ENCODE measurements at regions not wholly inside any gene's neighbourhood (a gene's known extent, or its start where the extent isn't known, plus 50 kb on each side); places are given as distances from the start of the nearest gene placed in this dataset.
"Not testable (repeated sequence)": the region's sequence is repeated elsewhere in the genome, so short reads cannot be mapped to it uniquely, and the experiment has no call there.

DNA sequence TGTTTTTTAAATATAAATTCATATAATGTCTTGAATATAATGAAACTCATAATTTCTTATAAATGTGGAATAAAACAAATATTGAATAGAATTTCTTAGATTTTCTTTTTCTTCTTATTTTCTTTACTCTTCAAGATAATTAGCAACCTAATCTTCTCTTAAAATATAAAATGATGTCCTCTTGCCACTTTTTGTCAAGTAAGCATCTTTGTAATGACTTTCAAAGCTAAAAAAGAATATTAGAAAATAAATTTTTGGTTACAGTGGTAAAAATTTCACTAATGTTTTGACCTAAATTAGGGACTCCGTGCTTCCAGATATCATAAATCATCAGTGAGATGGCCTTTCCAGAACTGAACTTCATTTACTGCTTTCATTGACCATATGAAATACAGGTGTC is 846.4 kb downstream of the FRK start:
- H3K4me1 Mint-ChIP-seq: no peaks in the 10 kb centered on the region

GRCh38 chr6:115203381-115203780 is 857.3 kb downstream of the FRK start:
- Mint-ChIP-seq H3K4me1 (no peaks in the 10 kb centered on the region), H3K27ac (ENCODE audit: low read depth) (no peak overlapping the region), H3K27me3 (no peaks in the 10 kb centered on the region), H3K9me3 (peaks cover 19% of the 10 kb centered on the region), H3K36me3 (ENCODE audit: insufficient read depth) (no peaks in the 10 kb centered on the region), H3K4me3 (no peak overlapping the region)
- DNase-seq (ENCODE audit: low spot score in 2 of 2) (no peak), ATAC-seq (replicated peaks; ENCODE audit: extremely low read depth, poor library complexity, severe bottlenecking) (no peak)

More for the DNA sequence above, 846.4 kb downstream of the FRK start:
- peaks cover 15% of the 10 kb centered on the region for H3K9me3 Mint-ChIP-seq
- H3K27ac Mint-ChIP-seq (ENCODE audit: low read depth): no peak overlapping the region
- no peaks in the 10 kb centered on the region for H3K27me3 Mint-ChIP-seq
- H3K36me3 Mint-ChIP-seq (ENCODE audit: insufficient read depth): no peaks in the 10 kb centered on the region
- ATAC-seq (replicated peaks; ENCODE audit: extremely low read depth, poor library complexity, severe bottlenecking): no peak
- DNase-seq (ENCODE audit: low spot score in 2 of 2): no peak
- no peak overlapping the region for H3K4me3 Mint-ChIP-seq

GRCh38 chr6:115194981-115195638 is 852.3 kb upstream of the HS3ST5 start:
- Mint-ChIP-seq H3K4me3 (no peak overlapping the region), H3K36me3 (ENCODE audit: insufficient read depth) (no peaks in the 10 kb centered on the region), H3K4me1 (no peaks in the 10 kb centered on the region), H3K9me3 (peaks cover 19% of the 10 kb centered on the region), H3K27ac (ENCODE audit: low read depth) (no peak overlapping the region), H3K27me3 (no peaks in the 10 kb centered on the region)
- DNase-seq (ENCODE audit: low spot score in 2 of 2) (no peak), ATAC-seq (replicated peaks; ENCODE audit: extremely low read depth, poor library complexity, severe bottlenecking) (no peak)

DNA sequence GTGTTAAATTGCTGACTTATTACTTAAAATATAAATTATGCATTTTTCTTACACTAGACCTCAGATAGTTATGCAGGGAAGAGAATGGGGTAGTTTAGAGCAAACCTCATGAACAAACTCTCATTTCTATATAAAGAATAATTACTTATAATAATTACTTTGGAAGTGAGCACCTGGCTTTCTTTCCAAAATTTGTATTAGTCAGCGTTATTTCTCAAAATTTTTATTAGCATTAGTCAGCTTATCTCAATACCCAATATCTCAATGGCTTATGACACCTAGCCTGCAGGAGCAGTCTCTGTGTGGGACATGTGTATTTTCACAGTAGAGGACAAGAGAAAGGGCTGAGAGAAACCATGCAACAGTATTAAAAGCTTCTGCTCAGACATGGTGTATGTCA is 849.2 kb upstream of the HS3ST5 start:
- no peaks in the 10 kb centered on the region for H3K27me3 Mint-ChIP-seq
- H3K4me3 Mint-ChIP-seq: no peak overlapping the region
- peaks cover 21% of the 10 kb centered on the region for H3K9me3 Mint-ChIP-seq
- DNase-seq (ENCODE audit: low spot score in 2 of 2) (no peak), ATAC-seq (replicated peaks; ENCODE audit: extremely low read depth, poor library complexity, severe bottlenecking) (no peak)
- H3K27ac Mint-ChIP-seq (ENCODE audit: low read depth): no peak overlapping the region
- H3K4me1 Mint-ChIP-seq: no peaks in the 10 kb centered on the region
- H3K36me3 Mint-ChIP-seq (ENCODE audit: insufficient read depth): no peaks in the 10 kb centered on the region

DNA sequence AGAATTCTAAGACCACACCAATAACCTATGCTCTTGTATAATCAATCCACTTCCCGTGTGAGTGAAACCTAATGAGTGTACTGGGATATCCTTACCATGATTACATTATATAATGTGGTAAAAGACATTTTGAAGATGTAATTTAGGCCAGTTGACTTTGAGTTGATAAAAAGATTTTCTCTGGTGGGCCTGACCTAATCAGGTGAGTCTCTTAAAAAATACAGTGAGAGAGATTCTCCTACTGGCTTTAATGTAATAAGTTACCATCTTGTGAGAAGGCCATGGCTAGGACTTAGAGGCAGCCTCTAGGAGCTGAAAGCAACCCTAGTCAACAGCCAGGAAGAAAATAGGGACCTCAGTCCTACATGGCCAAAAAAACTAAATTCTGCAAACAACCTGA is 847.7 kb upstream of the HS3ST5 start:
- Mint-ChIP-seq H3K9me3 (peaks cover 25% of the 10 kb centered on the region), H3K4me1 (no peaks in the 10 kb centered on the region), H3K27ac (ENCODE audit: low read depth) (no peak overlapping the region), H3K27me3 (no peaks in the 10 kb centered on the region), H3K4me3 (no peak overlapping the region), H3K36me3 (ENCODE audit: insufficient read depth) (no peaks in the 10 kb centered on the region)
- no peak for DNase-seq (ENCODE audit: low spot score in 2 of 2)
- no peak for ATAC-seq (replicated peaks; ENCODE audit: extremely low read depth, poor library complexity, severe bottlenecking)

DNA sequence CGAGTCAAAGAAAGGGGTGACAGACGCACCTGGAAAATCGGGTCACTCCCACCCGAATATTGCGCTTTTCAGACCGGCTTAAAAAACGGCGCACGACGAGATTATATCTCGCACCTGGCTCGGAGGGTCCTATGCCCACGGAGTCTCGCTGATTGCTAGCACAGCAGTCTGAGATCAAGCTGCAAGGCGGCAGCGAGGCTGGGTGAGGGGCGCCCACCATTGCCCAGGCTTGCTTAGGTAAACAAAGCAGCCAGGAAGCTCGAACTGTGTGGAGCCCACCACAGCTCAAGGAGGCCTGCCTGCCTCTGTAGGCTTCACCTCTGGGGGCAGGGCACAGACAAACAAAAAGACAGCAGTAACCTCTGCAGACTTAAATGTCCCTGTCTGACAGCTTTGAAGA is 832.6 kb upstream of the HS3ST5 start:
- not testable (repeated sequence) for H3K27me3 Mint-ChIP-seq; H3K4me3 Mint-ChIP-seq; DNase-seq (ENCODE audit: low spot score in 2 of 2); H3K27ac Mint-ChIP-seq (ENCODE audit: low read depth); ATAC-seq (replicated peaks; ENCODE audit: extremely low read depth, poor library complexity, severe bottlenecking); H3K4me1 Mint-ChIP-seq; H3K36me3 Mint-ChIP-seq (ENCODE audit: insufficient read depth); H3K9me3 Mint-ChIP-seq

GRCh38 chr6:115165912-115166311 is 823.1 kb upstream of the HS3ST5 start:
- not testable (repeated sequence) for DNase-seq (ENCODE audit: low spot score in 2 of 2); H3K36me3 Mint-ChIP-seq (ENCODE audit: insufficient read depth); ATAC-seq (replicated peaks; ENCODE audit: extremely low read depth, poor library complexity, severe bottlenecking); H3K27ac Mint-ChIP-seq (ENCODE audit: low read depth); H3K27me3 Mint-ChIP-seq; H3K4me1 Mint-ChIP-seq; H3K4me3 Mint-ChIP-seq
- H3K9me3 Mint-ChIP-seq: peaks cover 32% of the 10 kb centered on the region

DNA sequence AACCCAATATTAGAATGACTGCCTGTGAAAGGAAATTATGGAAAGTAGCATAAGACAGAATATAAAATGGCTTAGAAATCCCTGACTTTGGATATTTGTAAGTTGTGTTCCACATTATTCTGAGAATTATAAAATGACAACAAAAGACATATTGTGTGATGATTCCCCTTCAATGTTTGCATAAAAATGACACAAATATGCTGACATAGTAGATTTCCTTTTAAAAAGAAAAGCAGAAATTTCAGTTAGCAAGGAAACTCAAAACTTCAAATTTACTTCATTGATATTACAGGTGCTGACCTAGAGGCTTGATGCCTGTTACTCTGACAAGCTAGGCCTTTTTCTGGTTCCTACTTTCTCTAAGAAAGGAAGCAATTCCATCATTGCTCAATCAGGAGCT is 816.9 kb upstream of the HS3ST5 start:
- Mint-ChIP-seq H3K9me3 (peaks cover 29% of the 10 kb centered on the region), H3K27ac (ENCODE audit: low read depth) (no peak overlapping the region), H3K4me1 (no peaks in the 10 kb centered on the region), H3K36me3 (ENCODE audit: insufficient read depth) (no peaks in the 10 kb centered on the region), H3K27me3 (no peaks in the 10 kb centered on the region), H3K4me3 (no peak overlapping the region)
- DNase-seq (ENCODE audit: low spot score in 2 of 2): no peak
- no peak for ATAC-seq (replicated peaks; ENCODE audit: extremely low read depth, poor library complexity, severe bottlenecking)

DNA sequence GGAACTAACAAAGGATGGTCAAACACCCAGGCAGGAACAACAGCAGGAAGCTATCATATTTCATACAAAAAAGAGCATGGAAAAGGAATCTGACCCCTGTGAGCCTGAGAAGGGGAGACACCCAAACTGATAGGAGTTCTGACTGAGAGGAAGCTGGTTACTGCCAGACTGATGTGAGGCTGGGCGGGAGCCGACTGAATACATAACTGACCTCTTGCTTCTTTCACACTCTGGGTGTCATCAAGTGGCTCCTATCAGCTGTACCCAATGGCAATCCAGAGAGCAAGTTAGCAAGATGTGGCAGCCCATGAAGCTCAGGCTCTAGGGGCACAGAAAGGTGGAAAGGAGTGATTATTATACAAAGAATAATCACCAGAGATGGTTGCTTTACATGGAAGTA is 795.1 kb upstream of the HS3ST5 start:
- no peaks in the 10 kb centered on the region for H3K4me1 Mint-ChIP-seq
- no peak overlapping the region for H3K27ac Mint-ChIP-seq (ENCODE audit: low read depth)
- no peak overlapping the region for H3K4me3 Mint-ChIP-seq
- H3K36me3 Mint-ChIP-seq (ENCODE audit: insufficient read depth): no peaks in the 10 kb centered on the region
- no peaks in the 10 kb centered on the region for H3K27me3 Mint-ChIP-seq
- peaks cover 24% of the 10 kb centered on the region for H3K9me3 Mint-ChIP-seq
- no peak for ATAC-seq (replicated peaks; ENCODE audit: extremely low read depth, poor library complexity, severe bottlenecking)
- no peak for DNase-seq (ENCODE audit: low spot score in 2 of 2)

DNA sequence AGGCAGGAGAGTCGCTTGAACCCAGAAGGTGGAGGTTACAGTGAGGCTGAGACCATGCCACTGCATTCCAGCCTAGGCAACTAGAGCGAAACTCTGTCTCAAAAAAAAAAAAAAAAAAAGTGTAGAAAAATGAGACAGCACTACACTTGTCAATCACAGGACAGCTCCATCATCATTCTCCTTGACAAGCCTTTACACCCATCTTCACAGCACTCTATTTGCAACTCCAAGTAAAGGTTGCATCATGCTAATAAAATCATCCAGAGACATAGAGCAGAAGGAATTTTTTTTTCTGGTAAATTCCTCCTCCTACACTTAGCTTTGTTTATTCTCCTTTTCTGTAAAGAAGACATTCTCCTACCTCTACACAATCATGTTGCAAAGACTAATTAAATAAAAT is 791.0 kb upstream of the HS3ST5 start:
- Mint-ChIP-seq H3K27me3 (no peaks in the 10 kb centered on the region), H3K4me1 (no peaks in the 10 kb centered on the region), H3K36me3 (ENCODE audit: insufficient read depth) (no peaks in the 10 kb centered on the region), H3K4me3 (no peak overlapping the region), H3K27ac (ENCODE audit: low read depth) (no peak overlapping the region), H3K9me3 (peaks cover 29% of the 10 kb centered on the region)
- ATAC-seq (replicated peaks; ENCODE audit: extremely low read depth, poor library complexity, severe bottlenecking) (no peak), DNase-seq (ENCODE audit: low spot score in 2 of 2) (no peak)

DNA sequence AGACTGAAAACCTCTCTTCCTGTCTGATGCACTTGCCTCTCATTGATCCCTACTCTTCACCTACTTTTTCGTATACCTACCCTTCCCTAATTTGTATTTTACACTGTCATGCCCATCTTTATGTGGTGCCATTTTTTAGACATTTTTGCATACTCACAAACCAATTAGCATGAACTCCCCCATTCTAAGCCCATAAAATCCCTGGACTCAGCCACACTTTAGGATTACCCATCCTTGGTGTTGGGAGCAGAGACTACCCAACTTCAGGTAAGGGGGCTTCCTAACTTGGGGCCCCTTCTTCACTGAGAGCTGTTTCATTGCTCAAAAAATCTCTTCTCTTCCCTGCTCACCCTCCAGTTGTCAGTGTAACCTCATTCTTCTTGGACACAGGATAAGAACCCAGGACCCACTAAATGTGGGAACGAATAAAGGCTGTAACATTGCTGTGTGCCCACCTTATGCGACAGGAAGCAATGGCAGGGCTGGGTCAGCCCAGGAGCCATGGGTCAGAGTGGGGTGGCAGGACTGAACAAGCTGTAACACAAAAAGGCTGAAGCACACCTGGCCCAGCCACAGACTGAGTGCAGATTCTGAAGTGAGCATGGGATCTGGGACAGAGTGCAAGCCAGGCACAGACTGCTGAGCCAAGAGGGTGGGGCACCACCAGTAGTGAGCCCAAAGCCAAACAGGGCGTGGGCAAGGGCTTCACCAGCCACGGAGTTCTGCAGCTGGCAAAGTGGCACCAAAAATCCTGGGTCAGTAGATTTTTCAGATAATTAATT is 789.1 kb upstream of the HS3ST5 start:
- no peak overlapping the region for H3K4me3 Mint-ChIP-seq
- H3K36me3 Mint-ChIP-seq (ENCODE audit: insufficient read depth): no peaks in the 10 kb centered on the region
- H3K27me3 Mint-ChIP-seq: no peaks in the 10 kb centered on the region
- H3K9me3 Mint-ChIP-seq: peaks cover 17% of the 10 kb centered on the region
- DNase-seq (ENCODE audit: low spot score in 2 of 2) (no peak), ATAC-seq (replicated peaks; ENCODE audit: extremely low read depth, poor library complexity, severe bottlenecking) (no peak)
- no peaks in the 10 kb centered on the region for H3K4me1 Mint-ChIP-seq
- no peak overlapping the region for H3K27ac Mint-ChIP-seq (ENCODE audit: low read depth)

DNA sequence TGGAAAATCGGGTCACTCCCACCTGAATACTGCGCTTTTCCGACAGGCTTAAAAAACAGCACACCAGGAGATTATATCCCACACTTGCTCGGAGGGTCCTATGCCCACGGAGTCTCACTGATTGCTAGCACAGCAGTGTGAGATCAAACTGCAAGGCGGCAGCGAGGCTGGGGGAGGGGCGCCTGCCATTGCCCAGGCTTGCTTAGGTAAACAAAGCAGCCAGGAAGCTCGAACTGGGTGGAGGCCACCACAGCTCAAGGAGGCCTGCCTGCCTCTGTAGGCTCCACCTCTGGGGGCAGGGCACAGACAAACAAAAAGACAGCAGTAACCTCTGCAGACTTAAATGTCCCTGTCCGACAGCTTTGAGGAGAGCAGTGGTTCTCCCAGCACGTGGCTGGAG is 778.7 kb upstream of the HS3ST5 start:
- DNase-seq (ENCODE audit: low spot score in 2 of 2); H3K27me3 Mint-ChIP-seq; ATAC-seq (replicated peaks; ENCODE audit: extremely low read depth, poor library complexity, severe bottlenecking); H3K4me3 Mint-ChIP-seq; H3K36me3 Mint-ChIP-seq (ENCODE audit: insufficient read depth); H3K27ac Mint-ChIP-seq (ENCODE audit: low read depth); H3K4me1 Mint-ChIP-seq: not testable (repeated sequence)
- H3K9me3 Mint-ChIP-seq: peaks cover 11% of the 10 kb centered on the region

DNA sequence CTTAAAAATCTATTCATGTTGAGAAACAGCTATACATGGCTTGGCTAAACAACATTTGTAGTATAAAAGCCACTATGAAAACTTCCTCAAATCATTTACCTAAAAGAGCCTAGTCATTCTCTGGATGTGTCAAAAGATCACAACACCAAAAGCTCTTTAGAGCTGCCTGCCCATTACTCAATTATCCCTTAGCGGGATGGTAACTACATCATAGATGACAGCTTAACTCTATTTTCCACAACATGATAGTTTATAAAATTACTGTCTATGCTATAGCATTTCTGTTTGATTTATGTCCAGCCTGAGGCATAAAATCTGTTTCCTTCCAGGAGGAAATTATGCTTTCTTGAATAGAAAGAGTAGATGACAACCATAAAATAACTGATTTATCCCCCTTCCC is 777.6 kb upstream of the HS3ST5 start:
- peaks cover 10% of the 10 kb centered on the region for H3K9me3 Mint-ChIP-seq
- H3K27ac Mint-ChIP-seq (ENCODE audit: low read depth): no peak overlapping the region
- DNase-seq (ENCODE audit: low spot score in 2 of 2) (no peak), ATAC-seq (replicated peaks; ENCODE audit: extremely low read depth, poor library complexity, severe bottlenecking) (no peak)
- H3K4me3 Mint-ChIP-seq: no peak overlapping the region
- H3K27me3 Mint-ChIP-seq: no peaks in the 10 kb centered on the region
- H3K36me3 Mint-ChIP-seq (ENCODE audit: insufficient read depth): peaks cover 1% of the 10 kb centered on the region
- H3K4me1 Mint-ChIP-seq: no peaks in the 10 kb centered on the region

Measured in central memory CD8-positive, alpha-beta T cell (primary cell).